ENCODE measurements at regions not wholly inside any gene's neighbourhood (a gene's known extent, or its start where the extent isn't known, plus 50 kb on each side); places are given as distances from the start of the nearest gene placed in this dataset.

GRCh38 chr13:56907766-56908165 lies 233.0 kb upstream of the PRR20A start:
- no peak for DNase-seq (ENCODE audit: low read depth)

- DNase-seq (ENCODE audit: low read depth), result no peak
Observed at GRCh38 chr13:56909896-56910600, 230.7 kb upstream of the PRR20A start.

- DNase-seq (ENCODE audit: low read depth), result no peak
Observed at GRCh38 chr13:56917966-56918365, 222.8 kb upstream of the PRR20A start.

GRCh38 chr13:56923626-56924140 lies 217.0 kb upstream of the PRR20A start:
- no peak for DNase-seq (ENCODE audit: low read depth)

GRCh38 chr13:56924401-56924800 lies 216.3 kb upstream of the PRR20A start:
- no peak for DNase-seq (ENCODE audit: low read depth)

- no peak for DNase-seq (ENCODE audit: low read depth)
Observed at GRCh38 chr13:56932104-56932503, 208.6 kb upstream of the PRR20A start.

GRCh38 chr13:56953965-56954364 lies 186.8 kb upstream of the PRR20A start:
- DNase-seq (ENCODE audit: low read depth), result no peak

- DNase-seq (ENCODE audit: low read depth), result no peak
Observed at GRCh38 chr13:56975647-56976046, 165.1 kb upstream of the PRR20A start.

GRCh38 chr13:56980856-56981255 lies 159.9 kb upstream of the PRR20A start:
- DNase-seq (ENCODE audit: low read depth), result no peak

- DNase-seq (ENCODE audit: low read depth), result no peak
Observed at GRCh38 chr13:56986121-56986520, 154.6 kb upstream of the PRR20A start.

GRCh38 chr13:56988543-56988942 lies 152.2 kb upstream of the PRR20A start:
- DNase-seq (ENCODE audit: low read depth), result no peak

- DNase-seq (ENCODE audit: low read depth), result no peak
Observed at GRCh38 chr13:57003682-57004081, 137.0 kb upstream of the PRR20A start.

- DNase-seq (ENCODE audit: low read depth), result no peak
Observed at GRCh38 chr13:57017357-57017756, 123.4 kb upstream of the PRR20A start.

- no peak for DNase-seq (ENCODE audit: low read depth)
Observed at GRCh38 chr13:57018915-57019314, 121.8 kb upstream of the PRR20A start.

GRCh38 chr13:57030671-57031070 lies 110.0 kb upstream of the PRR20A start:
- DNase-seq (ENCODE audit: low read depth), result no peak

- DNase-seq (ENCODE audit: low read depth), result no peak
Observed at GRCh38 chr13:57036290-57036689, 104.4 kb upstream of the PRR20A start.

GRCh38 chr13:57044910-57045309 lies 95.8 kb upstream of the PRR20A start:
- DNase-seq (ENCODE audit: low read depth), result no peak

GRCh38 chr13:57045826-57046546 lies 94.7 kb upstream of the PRR20A start:
- DNase-seq (ENCODE audit: low read depth), result no peak

- no peak for DNase-seq (ENCODE audit: low read depth)
Observed at GRCh38 chr13:57056601-57057180, 84.0 kb upstream of the PRR20A start.

GRCh38 chr13:57063007-57063406 lies 77.7 kb upstream of the PRR20A start:
- no peak for DNase-seq (ENCODE audit: low read depth)

GRCh38 chr13:57073983-57074382 lies 66.7 kb upstream of the PRR20A start:
- no peak for DNase-seq (ENCODE audit: low read depth)

GRCh38 chr13:57075588-57075987 lies 65.1 kb upstream of the PRR20A start:
- DNase-seq (ENCODE audit: low read depth), result no peak

GRCh38 chr13:57087006-57087405 lies 53.7 kb upstream of the PRR20A start:
- DNase-seq (ENCODE audit: low read depth), result no peak
